HepG2 (cell line): ENCODE measurements at regions not wholly inside any gene's neighbourhood (a gene's known extent, or its start where the extent isn't known, plus 50 kb on each side); places are given as distances from the start of the nearest gene placed in this dataset.

Source experiments
- CENPX ChIP-seq: sonication (generic); formaldehyde crosslinking; IDR thresholded peaks from 2 replicates; pipeline ENCODE4 v1.9.0; 2021; ENCODE audit warnings: mild to moderate bottlenecking, missing genetic modification reagents, moderate library complexity
- CERS6 ChIP-seq: sonication (generic); formaldehyde crosslinking; IDR thresholded peaks from 2 replicates; pipeline ENCODE4 v1.5.0; 2020; ENCODE audit warnings: missing genetic modification reagents
- EP300 ChIP-seq, 3 experiments: sonication (generic) in 1 of 3; formaldehyde crosslinking in 1 of 3; IDR thresholded peaks; 2 replicates each; pipeline versions ENCODE4 v1.5.1 to v1.6.1; 2011 to 2020; ENCODE audit warnings: low read depth in 2 of 3, low read length in 2 of 3, borderline replicate concordance in 1 of 3, improper control_type of control experiment in 1 of 3, mild to moderate bottlenecking in 1 of 3, missing genetic modification reagents in 1 of 3, moderate library complexity in 1 of 3
- KDM2A ChIP-seq: sonication (generic); formaldehyde crosslinking; IDR thresholded peaks from 2 replicates; pipeline ENCODE4 v1.4.0; 2020; ENCODE audit warnings: low read depth, missing genetic modification reagents, borderline replicate concordance
- NFATC3 ChIP-seq: sonication (generic); formaldehyde crosslinking; IDR thresholded peaks from 2 replicates; pipeline ENCODE4 v1.5.1; 2020; ENCODE audit warnings: mild to moderate bottlenecking, missing genetic modification reagents
- PAXIP1 ChIP-seq: sonication (generic); formaldehyde crosslinking; conservative IDR thresholded peaks from 2 replicates; pipeline ENCODE4 v1.4.0; 2020; ENCODE audit warnings: mild to moderate bottlenecking, missing genetic modification reagents, moderate library complexity
- SATB2 ChIP-seq: sonication (generic); formaldehyde crosslinking; IDR thresholded peaks from 2 replicates; pipeline ENCODE4 v1.5.0; 2020; ENCODE audit warnings: missing genetic modification reagents
- USF2 ChIP-seq, 2 experiments: sonication (generic) in 1 of 2; formaldehyde crosslinking in 1 of 2; IDR thresholded peaks; 2 replicates each; pipeline versions ENCODE4 v1.5.1 to v1.6.1; 2011 to 2020; ENCODE audit warnings: borderline replicate concordance in 1 of 2, low read depth in 1 of 2, low read length in 1 of 2, mild to moderate bottlenecking in 1 of 2, missing genetic modification reagents in 1 of 2, moderate library complexity in 1 of 2
- ZC3H13 ChIP-seq: sonication (generic); formaldehyde crosslinking; IDR thresholded peaks from 2 replicates; pipeline ENCODE4 v1.8.1; 2023; ENCODE audit warnings: mild to moderate bottlenecking, missing genetic modification reagents, moderate library complexity
- ZFP62 ChIP-seq: sonication (generic); formaldehyde crosslinking; IDR thresholded peaks from 2 replicates; pipeline ENCODE4 v1.4.0; 2020; ENCODE audit warnings: missing genetic modification reagents
- ZNF101 ChIP-seq: sonication (generic); formaldehyde crosslinking; IDR thresholded peaks from 2 replicates; pipeline ENCODE4 v1.4.0; 2020; ENCODE audit warnings: mild to moderate bottlenecking, low read depth, missing genetic modification reagents, borderline replicate concordance
- ZNF264 ChIP-seq: sonication (generic); formaldehyde crosslinking; IDR thresholded peaks from 2 replicates; pipeline ENCODE4 v1.4.0; 2020; ENCODE audit warnings: missing genetic modification reagents
- ZNF280D ChIP-seq: sonication (generic); formaldehyde crosslinking; IDR thresholded peaks from 2 replicates; pipeline ENCODE4 v1.5.1; 2020; ENCODE audit warnings: mild to moderate bottlenecking, missing genetic modification reagents
- ZNF567 ChIP-seq: sonication (generic); formaldehyde crosslinking; IDR thresholded peaks from 2 replicates; pipeline ENCODE4 v1.8.1; 2023; ENCODE audit warnings: mild to moderate bottlenecking, missing genetic modification reagents, borderline replicate concordance
- ZNF670 ChIP-seq: sonication (generic); formaldehyde crosslinking; IDR thresholded peaks from 2 replicates; pipeline ENCODE4 v1.8.0; 2022; ENCODE audit warnings: mild to moderate bottlenecking, missing genetic modification reagents, borderline replicate concordance
- ZNF768 ChIP-seq: sonication (generic); formaldehyde crosslinking; IDR thresholded peaks from 2 replicates; pipeline ENCODE4 v1.4.0; 2020; ENCODE audit warnings: missing genetic modification reagents
- ZNF800 ChIP-seq: sonication (generic); formaldehyde crosslinking; IDR thresholded peaks from 2 replicates; pipeline ENCODE4 v1.4.0; 2020; ENCODE audit warnings: missing genetic modification reagents

- peak; percentile 75 to 90; a peak in 3 of 4 replicates for TF ChIP-seq EP300 (IDR thresholded peaks at IDR 0.05; ENCODE audit: low read depth in 2 of 2, low read length in 2 of 2)
- TF ChIP-seq EP300 (CRISPR knock-in tag; IDR thresholded peaks at IDR 0.05; ENCODE audit: borderline replicate concordance): peak; percentile 24; the same call in 1 of the 2 replicates
- TF ChIP-seq KDM2A (CRISPR knock-in tag): no peak
- no peak for TF ChIP-seq USF2 (IDR thresholded peaks at IDR 0.05; ENCODE audit: low read depth, low read length)
- no peak for TF ChIP-seq USF2 (CRISPR knock-in tag; IDR thresholded peaks at IDR 0.05; ENCODE audit: borderline replicate concordance)
- no peak for TF ChIP-seq CERS6
- TF ChIP-seq PAXIP1 (CRISPR knock-in tag): peak; percentile 95
- no peak for TF ChIP-seq ZFP62 (CRISPR knock-in tag)
- TF ChIP-seq ZNF768 (CRISPR knock-in tag): no peak
- peak; percentile 74 for TF ChIP-seq ZNF264 (CRISPR knock-in tag)
- peak; percentile 75; the same call in 1 of the 2 replicates for TF ChIP-seq ZNF800 (CRISPR knock-in tag)
- no peak for TF ChIP-seq ZNF567
- TF ChIP-seq ZC3H13 (CRISPR knock-in tag): no peak
- peak; percentile 69; the same call in 1 of the 2 replicates for TF ChIP-seq ZNF280D (CRISPR knock-in tag)
- TF ChIP-seq SATB2 (CRISPR knock-in tag): 0 out of 2 replicates have a peak, but pooled peaks have one; percentile 54
- no peak for TF ChIP-seq CENPX (CRISPR knock-in tag)
- TF ChIP-seq NFATC3 (CRISPR knock-in tag): no peak
- TF ChIP-seq ZNF101 (CRISPR knock-in tag): no peak
- TF ChIP-seq ZNF670 (CRISPR knock-in tag): peak; percentile 36; the same call in 1 of the 2 replicates
Measured at GRCh38 chr18:42168487-42168886, 213.5 kb downstream of the PIK3C3 start (continued).
